AG04450 (cell line): ENCODE measurements at regions not wholly inside any gene's neighbourhood (a gene's known extent, or its start where the extent isn't known, plus 50 kb on each side); places are given as distances from the start of the nearest gene placed in this dataset.
"Not testable (repeated sequence)": the region's sequence is repeated elsewhere in the genome, so short reads cannot be mapped to it uniquely, and the experiment has no call there.

Experiments used
- CTCF ChIA-PET: fragments of 300-600, 350-600 bp; formaldehyde crosslinking; extraction: SDS; loops from one replicate; lab custom pipeline; 2022; ENCODE audit warnings: antibody characterized with exemption, inconsistent platforms; lab: Charles Lee
- POLR2A ChIA-PET: fragments of 350-600 bp; formaldehyde crosslinking; extraction: SDS; loops from one replicate; lab custom pipeline; 2021; ENCODE audit warnings: antibody characterized with exemption, inconsistent platforms; lab: Yijun Ruan, JAX
- DNase-seq: peaks from one replicate; pipeline ENCODE4 v3.0.0-alpha.2; 2011; ENCODE audit warnings: low read depth, low spot score
- H3K27ac ChIP-seq: one replicate; pipeline ENCODE4 v1.5.1; 2012; ENCODE audit warnings: low read depth, low read length, control low read depth
- H3K27me3 ChIP-seq: one replicate; pipeline ENCODE4 v1.6.0; 2012; ENCODE audit warnings: low read length; ENCODE audit not compliant: control insufficient read depth, insufficient read depth
- H3K4me3 ChIP-seq: 2 replicates; pipeline ENCODE4 v1.5.1; 2011; ENCODE audit warnings: mild to moderate bottlenecking, low read depth, low read length, control low read depth
- H3K9me3 ChIP-seq: 2 replicates; pipeline ENCODE4 v1.5.1; 2012; ENCODE audit warnings: low read length; ENCODE audit not compliant: control insufficient read depth, insufficient read depth
- TF ChIP-seq, protein P1 (sequence below): IDR thresholded peaks from 2 replicates; pipeline ENCODE4 v1.5.1; 2011; ENCODE audit warnings: low read depth, low read length, control low read depth, inconsistent platforms

GRCh38 chr6:94953867-94954631, 623.3 kb upstream of the MANEA start:
- Histone ChIP-seq H3K27ac (no peak overlapping the region), H3K27me3 (no peaks in the 10 kb centered on the region), H3K9me3 (peaks cover 2% of the 10 kb centered on the region; the same call in 1 of the 2 replicates), H3K4me3 (no peak overlapping the region)
- ChIA-PET POLR2A (no interaction called here), CTCF (no interaction called here)
- no peak for DNase-seq
- TF ChIP-seq, protein P1, sequence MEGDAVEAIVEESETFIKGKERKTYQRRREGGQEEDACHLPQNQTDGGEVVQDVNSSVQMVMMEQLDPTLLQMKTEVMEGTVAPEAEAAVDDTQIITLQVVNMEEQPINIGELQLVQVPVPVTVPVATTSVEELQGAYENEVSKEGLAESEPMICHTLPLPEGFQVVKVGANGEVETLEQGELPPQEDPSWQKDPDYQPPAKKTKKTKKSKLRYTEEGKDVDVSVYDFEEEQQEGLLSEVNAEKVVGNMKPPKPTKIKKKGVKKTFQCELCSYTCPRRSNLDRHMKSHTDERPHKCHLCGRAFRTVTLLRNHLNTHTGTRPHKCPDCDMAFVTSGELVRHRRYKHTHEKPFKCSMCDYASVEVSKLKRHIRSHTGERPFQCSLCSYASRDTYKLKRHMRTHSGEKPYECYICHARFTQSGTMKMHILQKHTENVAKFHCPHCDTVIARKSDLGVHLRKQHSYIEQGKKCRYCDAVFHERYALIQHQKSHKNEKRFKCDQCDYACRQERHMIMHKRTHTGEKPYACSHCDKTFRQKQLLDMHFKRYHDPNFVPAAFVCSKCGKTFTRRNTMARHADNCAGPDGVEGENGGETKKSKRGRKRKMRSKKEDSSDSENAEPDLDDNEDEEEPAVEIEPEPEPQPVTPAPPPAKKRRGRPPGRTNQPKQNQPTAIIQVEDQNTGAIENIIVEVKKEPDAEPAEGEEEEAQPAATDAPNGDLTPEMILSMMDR: no peak

- Histone ChIP-seq H3K9me3 (peaks cover 2% of the 10 kb centered on the region; the same call in 1 of the 2 replicates), H3K27ac (no peak overlapping the region), H3K27me3 (no peaks in the 10 kb centered on the region), H3K4me3 (no peak overlapping the region)
- no peak for DNase-seq
- CTCF ChIA-PET: no interaction called here
- TF ChIP-seq, protein P1: no peak
- POLR2A ChIA-PET: no interaction called here
Measured at GRCh38 chr6:94955156-94955555, 622.2 kb upstream of the MANEA start.

GRCh38 chr6:94956910-94957309, 620.4 kb upstream of the MANEA start:
- TF ChIP-seq, protein P1: no peak
- Histone ChIP-seq H3K27me3 (no peaks in the 10 kb centered on the region), H3K9me3 (peaks cover 2% of the 10 kb centered on the region; the same call in 1 of the 2 replicates), H3K4me3 (no peak overlapping the region), H3K27ac (no peak overlapping the region)
- POLR2A ChIA-PET: no interaction called here
- CTCF ChIA-PET: interaction anchor here (0.8 kb wide), 1 partner anchor 135 kb away, joined by 3 read pairs; no protein-coding TSS in a partner anchor
- DNase-seq: no peak

DNA sequence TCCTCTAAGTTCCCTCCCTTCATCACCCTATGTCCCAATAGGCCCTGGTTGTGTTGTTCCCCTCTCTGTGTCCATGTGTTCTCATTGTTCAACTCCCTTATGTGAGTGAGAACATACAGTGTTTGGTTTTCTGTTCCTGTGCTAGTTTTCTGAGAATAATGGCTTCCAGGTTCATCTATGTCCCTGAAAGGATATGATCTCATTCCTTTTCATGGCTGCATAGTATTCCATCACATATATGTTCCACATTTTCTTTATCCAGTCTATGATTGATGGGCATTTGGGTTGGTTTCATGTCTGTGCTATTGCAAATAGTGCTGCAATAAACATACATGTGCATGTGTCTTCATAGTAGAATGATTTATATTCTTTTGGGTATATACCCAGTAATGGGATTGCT, 612.6 kb upstream of the MANEA start:
- DNase-seq, H3K4me3 ChIP-seq, POLR2A ChIA-PET, H3K9me3 ChIP-seq, CTCF ChIA-PET, H3K27me3 ChIP-seq, H3K27ac ChIP-seq: not testable (repeated sequence)

DNA sequence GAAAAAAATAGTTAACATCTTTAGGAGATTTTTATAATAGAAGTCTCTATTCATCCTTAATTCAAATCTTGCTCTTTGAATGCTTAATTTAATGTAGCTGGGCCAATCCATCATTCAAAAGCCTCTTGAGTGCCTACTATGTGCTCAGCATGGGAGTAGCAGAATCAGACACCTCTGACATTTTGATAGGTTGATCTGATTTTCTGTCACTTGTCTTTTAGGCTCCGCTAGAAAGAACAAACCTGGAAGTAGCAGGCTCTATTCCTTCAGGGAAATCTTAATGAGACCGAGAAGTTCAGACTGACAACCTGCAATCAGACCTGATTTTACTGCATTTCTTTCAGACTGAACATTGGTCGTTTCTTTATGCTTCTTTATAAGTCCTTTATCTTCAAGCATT, 588.6 kb upstream of the MANEA start:
- ChIA-PET CTCF (no interaction called here), POLR2A (no interaction called here)
- H3K27me3 ChIP-seq: no peaks in the 10 kb centered on the region
- no peak overlapping the region for H3K4me3 ChIP-seq
- H3K27ac ChIP-seq: no peak overlapping the region
- no peak for DNase-seq
- peaks cover 3% of the 10 kb centered on the region for H3K9me3 ChIP-seq
- TF ChIP-seq, protein P1: no peak
